GM23338 (cell line): ENCODE measurements at regions not wholly inside any gene's neighbourhood (a gene's known extent, or its start where the extent isn't known, plus 50 kb on each side); places are given as distances from the start of the nearest gene placed in this dataset.

ENCODE experiments used
- ATAC-seq: fragments of 200-7000 bp; cut with Tn5 transposase; 3 replicates; pipeline ENCODE4 v1.9.1; 2020
- DNase-seq: peaks from one replicate; pipeline ENCODE4 v3.0.0-alpha.2; 2015; ENCODE audit warnings: low spot score
- H2AFZ ChIP-seq: fragments of 200-600 bp; sonication (generic); 2 replicates; pipeline ENCODE4 v1.8.0; 2016; ENCODE audit warnings: antibody characterized with exemption, mild to moderate bottlenecking, moderate library complexity
- H3F3A ChIP-seq: fragments of 200-600 bp; sonication (generic); replicated peaks from 2 replicates; pipeline ENCODE4 v1.8.0; 2017; ENCODE audit warnings: antibody characterized with exemption, mixed run types, low read depth
- H3K27ac ChIP-seq: fragments of 200-600 bp; sonication (generic); 2 replicates; pipeline ENCODE4 v1.6.1; 2016; ENCODE audit warnings: low read depth
- H3K27me3 ChIP-seq: fragments of 200-600 bp; sonication (generic); 2 replicates; pipeline ENCODE4 v1.8.0; 2016; ENCODE audit warnings: mild to moderate bottlenecking, mixed run types, moderate library complexity; ENCODE audit not compliant: insufficient read depth
- H3K36me3 ChIP-seq: fragments of 200-600 bp; sonication (generic); 2 replicates; pipeline ENCODE4 v1.8.0; 2016; ENCODE audit warnings: mild to moderate bottlenecking; ENCODE audit not compliant: insufficient read depth
- H3K4me1 ChIP-seq: fragments of 200-600 bp; sonication (generic); 2 replicates; pipeline ENCODE4 v1.8.0; 2016; ENCODE audit warnings: mild to moderate bottlenecking, moderate library complexity; ENCODE audit not compliant: insufficient read depth
- H3K4me2 ChIP-seq: fragments of 200-600 bp; sonication (generic); 2 replicates; pipeline ENCODE4 v1.7.1; 2017; ENCODE audit warnings: mixed run types
- H3K4me3 ChIP-seq: fragments of 200-600 bp; sonication (generic); 2 replicates; pipeline ENCODE4 v1.6.1; 2016; ENCODE audit warnings: mixed run types
- H3K79me2 ChIP-seq: fragments of 200-600 bp; sonication (generic); replicated peaks from 2 replicates; pipeline ENCODE4 v1.8.0; 2017; ENCODE audit warnings: mild to moderate bottlenecking; ENCODE audit not compliant: insufficient read depth
- H3K9me2 ChIP-seq: fragments of 200-600 bp; sonication (generic); 2 replicates; pipeline ENCODE4 v1.8.0; 2017; ENCODE audit not compliant: insufficient read depth
- H4K20me1 ChIP-seq: fragments of 200-600 bp; sonication (generic); replicated peaks from 2 replicates; pipeline ENCODE4 v1.8.0; 2017; ENCODE audit warnings: mild to moderate bottlenecking; ENCODE audit not compliant: insufficient read depth
- H3K27ac Mint-ChIP-seq: 2 replicates; pipeline ENCODE4 v1.8.0; 2020; ENCODE audit warnings: inconsistent platforms, mild to moderate bottlenecking, moderate library complexity, mixed read lengths
- H3K27me3 Mint-ChIP-seq: 3 replicates; pipeline ENCODE4 v1.8.0; 2022; ENCODE audit warnings: low read depth, mild to moderate bottlenecking, moderate library complexity, mixed read lengths, inconsistent platforms; ENCODE audit not compliant: insufficient read depth, poor library complexity
- H3K36me3 Mint-ChIP-seq: 3 replicates; pipeline ENCODE4 v1.8.0; 2021; ENCODE audit warnings: low read depth, mild to moderate bottlenecking, inconsistent platforms, moderate library complexity, mixed read lengths
- H3K4me1 Mint-ChIP-seq: 3 replicates; pipeline ENCODE4 v1.8.0; 2020; ENCODE audit warnings: mild to moderate bottlenecking, inconsistent platforms, mixed read lengths
- H3K4me3 Mint-ChIP-seq: 3 replicates; pipeline ENCODE4 v1.8.0; 2021; ENCODE audit warnings: moderate library complexity, mild to moderate bottlenecking, inconsistent platforms, mixed read lengths
- H3K9me3 Mint-ChIP-seq: 3 replicates; pipeline ENCODE4 v1.8.0; 2020; ENCODE audit warnings: moderate library complexity, mild to moderate bottlenecking, inconsistent platforms, mixed read lengths
- CREB1 ChIP-seq: fragments of 250-450 bp; sonication (Bioruptor Pico); IDR thresholded peaks from 2 replicates; pipeline ENCODE4 v1.5.0; 2020; ENCODE audit warnings: low read depth, mild to moderate bottlenecking, moderate library complexity
- EZH2 ChIP-seq: fragments of 200-600 bp; sonication (generic); IDR thresholded peaks from one replicate; pipeline ENCODE4 v1.8.0; 2017; ENCODE audit warnings: antibody characterized with exemption, mild to moderate bottlenecking, low read depth; ENCODE audit not compliant: unreplicated experiment
- EZH2phosphoT487 ChIP-seq: fragments of 200-600 bp; sonication (generic); IDR thresholded peaks from one replicate; pipeline ENCODE4 v1.8.1; 2018; ENCODE audit warnings: antibody characterized with exemption; ENCODE audit not compliant: unreplicated experiment
- JUNB ChIP-seq: IDR thresholded peaks from one replicate; pipeline ENCODE4 v1.6.1; 2016; ENCODE audit warnings: antibody characterized with exemption; ENCODE audit not compliant: unreplicated experiment
- NANOG ChIP-seq: IDR thresholded peaks from 2 replicates; pipeline ENCODE4 v1.6.1; 2016; ENCODE audit warnings: antibody characterized with exemption, borderline replicate concordance
- POLR2AphosphoS5 ChIP-seq: IDR thresholded peaks from 2 replicates; pipeline ENCODE4 v1.6.1; 2016; ENCODE audit warnings: antibody characterized with exemption, low read depth
- STAT1 ChIP-seq: IDR thresholded peaks from one replicate; pipeline ENCODE4 v1.6.1; 2016; ENCODE audit warnings: antibody characterized with exemption; ENCODE audit not compliant: unreplicated experiment
- ZNF114 ChIP-seq: fragments of 250-450 bp; sonication (Bioruptor Pico); IDR thresholded peaks from 2 replicates; pipeline ENCODE4 v1.5.0; 2020; ENCODE audit warnings: mild to moderate bottlenecking, moderate library complexity
- ZNF331 ChIP-seq: fragments of 250-450 bp; sonication (Bioruptor Pico); IDR thresholded peaks from 2 replicates; pipeline ENCODE4 v1.5.0; 2020; ENCODE audit warnings: low read depth, mild to moderate bottlenecking, moderate library complexity
- TF ChIP-seq, protein P1 (sequence below): fragments of 250-450 bp; sonication (Bioruptor Pico); IDR thresholded peaks from 2 replicates; pipeline ENCODE4 v1.5.0; 2020; ENCODE audit warnings: mild to moderate bottlenecking, moderate library complexity
- TF ChIP-seq, protein P2 (sequence below): IDR thresholded peaks from 2 replicates; pipeline ENCODE4 v1.6.1; 2016; ENCODE audit warnings: antibody characterized with exemption
- TF ChIP-seq, protein P3 (sequence below): IDR thresholded peaks from one replicate; pipeline ENCODE4 v1.6.1; 2018; ENCODE audit warnings: antibody characterized with exemption; ENCODE audit not compliant: unreplicated experiment

DNA sequence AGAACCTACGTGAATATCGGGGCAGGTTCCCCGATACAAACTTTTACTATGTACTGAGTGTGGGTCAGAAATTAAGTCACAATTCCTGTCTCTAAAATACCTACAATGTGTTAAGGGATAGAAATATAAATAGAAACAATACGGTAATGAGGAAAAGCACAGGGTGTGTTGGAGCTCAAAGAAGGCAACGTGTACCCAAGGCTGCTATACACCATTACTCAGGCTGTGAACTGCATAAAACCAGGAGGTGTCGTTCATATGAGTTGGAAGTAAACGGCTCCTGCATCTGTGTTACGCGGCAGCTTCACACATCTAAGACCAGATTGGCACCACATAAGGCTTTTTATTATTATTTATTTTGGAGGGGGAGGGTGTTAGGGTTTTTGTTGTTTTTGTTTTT, 50.1 kb upstream of the TRPM3 start:
- H3K27ac ChIP-seq = no peak overlapping the region; the same call in 1 of the 2 replicates
- H3K4me1 Mint-ChIP-seq = peaks cover 44% of the 10 kb centered on the region
- TF ChIP-seq EZH2phosphoT487 = no peak
- TF ChIP-seq, protein P1, sequence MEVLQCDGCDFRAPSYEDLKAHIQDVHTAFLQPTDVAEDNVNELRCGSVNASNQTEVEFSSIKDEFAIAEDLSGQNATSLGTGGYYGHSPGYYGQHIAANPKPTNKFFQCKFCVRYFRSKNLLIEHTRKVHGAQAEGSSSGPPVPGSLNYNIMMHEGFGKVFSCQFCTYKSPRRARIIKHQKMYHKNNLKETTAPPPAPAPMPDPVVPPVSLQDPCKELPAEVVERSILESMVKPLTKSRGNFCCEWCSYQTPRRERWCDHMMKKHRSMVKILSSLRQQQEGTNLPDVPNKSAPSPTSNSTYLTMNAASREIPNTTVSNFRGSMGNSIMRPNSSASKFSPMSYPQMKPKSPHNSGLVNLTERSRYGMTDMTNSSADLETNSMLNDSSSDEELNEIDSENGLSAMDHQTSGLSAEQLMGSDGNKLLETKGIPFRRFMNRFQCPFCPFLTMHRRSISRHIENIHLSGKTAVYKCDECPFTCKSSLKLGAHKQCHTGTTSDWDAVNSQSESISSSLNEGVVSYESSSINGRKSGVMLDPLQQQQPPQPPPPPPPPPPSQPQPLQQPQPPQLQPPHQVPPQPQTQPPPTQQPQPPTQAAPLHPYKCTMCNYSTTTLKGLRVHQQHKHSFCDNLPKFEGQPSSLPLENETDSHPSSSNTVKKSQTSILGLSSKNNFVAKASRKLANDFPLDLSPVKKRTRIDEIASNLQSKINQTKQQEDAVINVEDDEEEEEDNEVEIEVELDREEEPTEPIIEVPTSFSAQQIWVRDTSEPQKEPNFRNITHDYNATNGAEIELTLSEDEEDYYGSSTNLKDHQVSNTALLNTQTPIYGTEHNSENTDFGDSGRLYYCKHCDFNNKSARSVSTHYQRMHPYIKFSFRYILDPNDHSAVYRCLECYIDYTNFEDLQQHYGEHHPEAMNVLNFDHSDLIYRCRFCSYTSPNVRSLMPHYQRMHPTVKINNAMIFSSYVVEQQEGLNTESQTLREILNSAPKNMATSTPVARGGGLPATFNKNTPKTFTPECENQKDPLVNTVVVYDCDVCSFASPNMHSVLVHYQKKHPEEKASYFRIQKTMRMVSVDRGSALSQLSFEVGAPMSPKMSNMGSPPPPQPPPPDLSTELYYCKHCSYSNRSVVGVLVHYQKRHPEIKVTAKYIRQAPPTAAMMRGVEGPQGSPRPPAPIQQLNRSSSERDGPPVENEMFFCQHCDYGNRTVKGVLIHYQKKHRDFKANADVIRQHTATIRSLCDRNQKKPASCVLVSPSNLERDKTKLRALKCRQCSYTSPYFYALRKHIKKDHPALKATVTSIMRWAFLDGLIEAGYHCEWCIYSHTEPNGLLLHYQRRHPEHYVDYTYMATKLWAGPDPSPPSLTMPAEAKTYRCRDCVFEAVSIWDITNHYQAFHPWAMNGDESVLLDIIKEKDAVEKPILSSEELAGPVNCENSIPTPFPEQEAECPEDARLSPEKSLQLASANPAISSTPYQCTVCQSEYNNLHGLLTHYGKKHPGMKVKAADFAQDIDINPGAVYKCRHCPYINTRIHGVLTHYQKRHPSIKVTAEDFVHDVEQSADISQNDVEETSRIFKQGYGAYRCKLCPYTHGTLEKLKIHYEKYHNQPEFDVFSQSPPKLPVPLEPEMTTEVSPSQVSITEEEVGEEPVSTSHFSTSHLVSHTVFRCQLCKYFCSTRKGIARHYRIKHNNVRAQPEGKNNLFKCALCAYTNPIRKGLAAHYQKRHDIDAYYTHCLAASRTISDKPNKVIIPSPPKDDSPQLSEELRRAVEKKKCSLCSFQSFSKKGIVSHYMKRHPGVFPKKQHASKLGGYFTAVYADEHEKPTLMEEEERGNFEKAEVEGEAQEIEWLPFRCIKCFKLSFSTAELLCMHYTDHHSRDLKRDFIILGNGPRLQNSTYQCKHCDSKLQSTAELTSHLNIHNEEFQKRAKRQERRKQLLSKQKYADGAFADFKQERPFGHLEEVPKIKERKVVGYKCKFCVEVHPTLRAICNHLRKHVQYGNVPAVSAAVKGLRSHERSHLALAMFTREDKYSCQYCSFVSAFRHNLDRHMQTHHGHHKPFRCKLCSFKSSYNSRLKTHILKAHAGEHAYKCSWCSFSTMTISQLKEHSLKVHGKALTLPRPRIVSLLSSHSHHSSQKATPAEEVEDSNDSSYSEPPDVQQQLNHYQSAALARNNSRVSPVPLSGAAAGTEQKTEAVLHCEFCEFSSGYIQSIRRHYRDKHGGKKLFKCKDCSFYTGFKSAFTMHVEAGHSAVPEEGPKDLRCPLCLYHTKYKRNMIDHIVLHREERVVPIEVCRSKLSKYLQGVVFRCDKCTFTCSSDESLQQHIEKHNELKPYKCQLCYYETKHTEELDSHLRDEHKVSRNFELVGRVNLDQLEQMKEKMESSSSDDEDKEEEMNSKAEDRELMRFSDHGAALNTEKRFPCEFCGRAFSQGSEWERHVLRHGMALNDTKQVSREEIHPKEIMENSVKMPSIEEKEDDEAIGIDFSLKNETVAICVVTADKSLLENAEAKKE (CRISPR knock-in tag) = no peak
- no peak for TF ChIP-seq ZNF331 (CRISPR knock-in tag)
- TF ChIP-seq, protein P2, sequence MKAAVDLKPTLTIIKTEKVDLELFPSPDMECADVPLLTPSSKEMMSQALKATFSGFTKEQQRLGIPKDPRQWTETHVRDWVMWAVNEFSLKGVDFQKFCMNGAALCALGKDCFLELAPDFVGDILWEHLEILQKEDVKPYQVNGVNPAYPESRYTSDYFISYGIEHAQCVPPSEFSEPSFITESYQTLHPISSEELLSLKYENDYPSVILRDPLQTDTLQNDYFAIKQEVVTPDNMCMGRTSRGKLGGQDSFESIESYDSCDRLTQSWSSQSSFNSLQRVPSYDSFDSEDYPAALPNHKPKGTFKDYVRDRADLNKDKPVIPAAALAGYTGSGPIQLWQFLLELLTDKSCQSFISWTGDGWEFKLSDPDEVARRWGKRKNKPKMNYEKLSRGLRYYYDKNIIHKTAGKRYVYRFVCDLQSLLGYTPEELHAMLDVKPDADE = no peak
- TF ChIP-seq JUNB = no peak
- TF ChIP-seq EZH2 = no peak
- no peak for TF ChIP-seq CREB1 (CRISPR knock-in tag)
- TF ChIP-seq ZNF114 = no peak
- TF ChIP-seq POLR2AphosphoS5 = no peak
- no peak for TF ChIP-seq STAT1
- TF ChIP-seq, protein P3, sequence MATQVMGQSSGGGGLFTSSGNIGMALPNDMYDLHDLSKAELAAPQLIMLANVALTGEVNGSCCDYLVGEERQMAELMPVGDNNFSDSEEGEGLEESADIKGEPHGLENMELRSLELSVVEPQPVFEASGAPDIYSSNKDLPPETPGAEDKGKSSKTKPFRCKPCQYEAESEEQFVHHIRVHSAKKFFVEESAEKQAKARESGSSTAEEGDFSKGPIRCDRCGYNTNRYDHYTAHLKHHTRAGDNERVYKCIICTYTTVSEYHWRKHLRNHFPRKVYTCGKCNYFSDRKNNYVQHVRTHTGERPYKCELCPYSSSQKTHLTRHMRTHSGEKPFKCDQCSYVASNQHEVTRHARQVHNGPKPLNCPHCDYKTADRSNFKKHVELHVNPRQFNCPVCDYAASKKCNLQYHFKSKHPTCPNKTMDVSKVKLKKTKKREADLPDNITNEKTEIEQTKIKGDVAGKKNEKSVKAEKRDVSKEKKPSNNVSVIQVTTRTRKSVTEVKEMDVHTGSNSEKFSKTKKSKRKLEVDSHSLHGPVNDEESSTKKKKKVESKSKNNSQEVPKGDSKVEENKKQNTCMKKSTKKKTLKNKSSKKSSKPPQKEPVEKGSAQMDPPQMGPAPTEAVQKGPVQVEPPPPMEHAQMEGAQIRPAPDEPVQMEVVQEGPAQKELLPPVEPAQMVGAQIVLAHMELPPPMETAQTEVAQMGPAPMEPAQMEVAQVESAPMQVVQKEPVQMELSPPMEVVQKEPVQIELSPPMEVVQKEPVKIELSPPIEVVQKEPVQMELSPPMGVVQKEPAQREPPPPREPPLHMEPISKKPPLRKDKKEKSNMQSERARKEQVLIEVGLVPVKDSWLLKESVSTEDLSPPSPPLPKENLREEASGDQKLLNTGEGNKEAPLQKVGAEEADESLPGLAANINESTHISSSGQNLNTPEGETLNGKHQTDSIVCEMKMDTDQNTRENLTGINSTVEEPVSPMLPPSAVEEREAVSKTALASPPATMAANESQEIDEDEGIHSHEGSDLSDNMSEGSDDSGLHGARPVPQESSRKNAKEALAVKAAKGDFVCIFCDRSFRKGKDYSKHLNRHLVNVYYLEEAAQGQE = no peak
- TF ChIP-seq NANOG = no peak
- no peaks in the 10 kb centered on the region for H4K20me1 ChIP-seq
- H2AFZ ChIP-seq = no peak overlapping the region
- no peaks in the 10 kb centered on the region for H3K27me3 ChIP-seq
- H3K9me3 Mint-ChIP-seq = no peaks in the 10 kb centered on the region; the same call in 2 of the 3 replicates
- H3K4me3 ChIP-seq = no peak overlapping the region
- DNase-seq = no peak
- H3K4me3 Mint-ChIP-seq = peak overlapping the region; percentile 29; the same call in 2 of the 3 replicates
- ATAC-seq = peak; percentile 75
- no peaks in the 10 kb centered on the region for H3F3A ChIP-seq
- H3K4me1 ChIP-seq = peaks cover 13% of the 10 kb centered on the region
- peak overlapping the region; percentile 81 for H3K27ac Mint-ChIP-seq
- no peaks in the 10 kb centered on the region; the same call in 2 of the 3 replicates for H3K36me3 Mint-ChIP-seq
- H3K36me3 ChIP-seq = no peaks in the 10 kb centered on the region
- no peak overlapping the region for H3K4me2 ChIP-seq
- H3K79me2 ChIP-seq = no peaks in the 10 kb centered on the region
- no peaks in the 10 kb centered on the region for H3K9me2 ChIP-seq
- no peaks in the 10 kb centered on the region for H3K27me3 Mint-ChIP-seq
